Loucy (cell line): ENCODE measurements at regions not wholly inside any gene's neighbourhood (a gene's known extent, or its start where the extent isn't known, plus 50 kb on each side); places are given as distances from the start of the nearest gene placed in this dataset.

ENCODE experiments used
- H2AFZ ChIP-seq: fragments of 200-600 bp; sonication (generic); 2 replicates; pipeline ENCODE4 v1.6.0; 2016; ENCODE audit warnings: antibody characterized with exemption, mild to moderate bottlenecking, low read length, moderate library complexity
- H3F3A ChIP-seq: fragments of 200-600 bp; 2 replicates; pipeline ENCODE4 v1.6.0; 2016; ENCODE audit warnings: antibody characterized with exemption, low read depth, mild to moderate bottlenecking
- H3K27me3 ChIP-seq: fragments of 200-600 bp; sonication (generic); 2 replicates; pipeline ENCODE4 v1.6.1; 2014; ENCODE audit warnings: low read length, mild to moderate bottlenecking; ENCODE audit not compliant: insufficient read depth, poor library complexity, severe bottlenecking
- H3K36me3 ChIP-seq: fragments of 200-600 bp; sonication (generic); 2 replicates; pipeline ENCODE4 v1.6.1; 2016; ENCODE audit warnings: low read length; ENCODE audit not compliant: insufficient read depth
- H3K4me1 ChIP-seq: fragments of 200-600 bp; sonication (generic); 2 replicates; pipeline ENCODE4 v1.5.1; 2014; ENCODE audit warnings: low read length, mild to moderate bottlenecking; ENCODE audit not compliant: insufficient read depth, poor library complexity, severe bottlenecking
- H3K4me2 ChIP-seq: fragments of 200-600 bp; sonication (generic); 2 replicates; pipeline ENCODE4 v1.6.0; 2014; ENCODE audit warnings: antibody characterized with exemption, low read length, low read depth, mild to moderate bottlenecking; ENCODE audit not compliant: poor library complexity, severe bottlenecking
- H3K4me3 ChIP-seq: fragments of 200-600 bp; sonication (generic); 2 replicates; pipeline ENCODE4 v1.5.1; 2014; ENCODE audit warnings: low read length, mild to moderate bottlenecking, mixed read lengths; ENCODE audit not compliant: poor library complexity, severe bottlenecking
- H3K79me2 ChIP-seq: fragments of 200-600 bp; sonication (generic); 2 replicates; pipeline ENCODE4 v1.6.1; 2014; ENCODE audit warnings: low read length; ENCODE audit not compliant: insufficient read depth
- H3K9ac ChIP-seq: fragments of 200-600 bp; sonication (generic); 2 replicates; pipeline ENCODE4 v1.6.0; 2014; ENCODE audit warnings: mild to moderate bottlenecking, low read depth, low read length, moderate library complexity; ENCODE audit not compliant: poor library complexity, severe bottlenecking
- H3K9me2 ChIP-seq: fragments of 200-600 bp; sonication (generic); replicated peaks from 2 replicates; pipeline ENCODE4 v1.6.1; 2016; ENCODE audit warnings: low read depth, low read length, mixed read lengths
- H3K9me3 ChIP-seq: fragments of 200-600 bp; sonication (generic); 2 replicates; pipeline ENCODE4 v1.6.1; 2014; ENCODE audit warnings: mild to moderate bottlenecking, antibody characterized with exemption, low read length, low read depth; ENCODE audit not compliant: insufficient read depth
- H4K20me1 ChIP-seq: fragments of 200-600 bp; sonication (generic); 2 replicates; pipeline ENCODE4 v1.6.0; 2014; ENCODE audit warnings: antibody characterized with exemption, low read length, mild to moderate bottlenecking; ENCODE audit not compliant: insufficient read depth, poor library complexity, severe bottlenecking
- EZH2phosphoT487 ChIP-seq: fragments of 200-600 bp; IDR thresholded peaks from 2 replicates; pipeline ENCODE4 v1.6.1; 2018; ENCODE audit warnings: antibody characterized with exemption, mild to moderate bottlenecking, moderate library complexity, borderline replicate concordance
- TF ChIP-seq, protein P1 (sequence below): fragments of 200-600 bp; sonication (generic); conservative IDR thresholded peaks from 2 replicates; pipeline ENCODE4 v1.5.1; 2014; ENCODE audit warnings: mild to moderate bottlenecking, antibody characterized with exemption, low read length

DNA sequence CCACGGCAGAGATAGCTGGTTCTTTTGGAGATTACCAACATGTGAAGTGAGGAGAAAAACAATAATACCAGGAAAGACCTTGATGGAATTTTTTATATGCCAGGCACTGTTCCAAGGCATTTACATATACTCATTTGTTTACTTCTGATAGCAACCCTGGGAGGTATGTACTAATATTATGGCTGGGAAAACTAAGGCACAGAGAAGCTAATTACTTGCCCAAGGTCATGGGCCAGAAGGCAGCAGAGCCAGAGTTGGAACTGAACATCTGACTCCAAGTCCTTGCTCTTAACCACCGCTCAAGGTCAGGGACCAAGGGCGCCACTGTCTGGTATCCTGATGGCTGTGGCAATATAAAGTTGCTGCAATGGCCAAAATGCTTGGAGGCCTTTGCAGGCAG, 97.0 kb upstream of the KCNG1 start:
- H3K9ac ChIP-seq = no peak overlapping the region
- no peak for TF ChIP-seq EZH2phosphoT487
- TF ChIP-seq, protein P1, sequence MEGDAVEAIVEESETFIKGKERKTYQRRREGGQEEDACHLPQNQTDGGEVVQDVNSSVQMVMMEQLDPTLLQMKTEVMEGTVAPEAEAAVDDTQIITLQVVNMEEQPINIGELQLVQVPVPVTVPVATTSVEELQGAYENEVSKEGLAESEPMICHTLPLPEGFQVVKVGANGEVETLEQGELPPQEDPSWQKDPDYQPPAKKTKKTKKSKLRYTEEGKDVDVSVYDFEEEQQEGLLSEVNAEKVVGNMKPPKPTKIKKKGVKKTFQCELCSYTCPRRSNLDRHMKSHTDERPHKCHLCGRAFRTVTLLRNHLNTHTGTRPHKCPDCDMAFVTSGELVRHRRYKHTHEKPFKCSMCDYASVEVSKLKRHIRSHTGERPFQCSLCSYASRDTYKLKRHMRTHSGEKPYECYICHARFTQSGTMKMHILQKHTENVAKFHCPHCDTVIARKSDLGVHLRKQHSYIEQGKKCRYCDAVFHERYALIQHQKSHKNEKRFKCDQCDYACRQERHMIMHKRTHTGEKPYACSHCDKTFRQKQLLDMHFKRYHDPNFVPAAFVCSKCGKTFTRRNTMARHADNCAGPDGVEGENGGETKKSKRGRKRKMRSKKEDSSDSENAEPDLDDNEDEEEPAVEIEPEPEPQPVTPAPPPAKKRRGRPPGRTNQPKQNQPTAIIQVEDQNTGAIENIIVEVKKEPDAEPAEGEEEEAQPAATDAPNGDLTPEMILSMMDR = no peak
- H3K9me2 ChIP-seq = no peaks in the 10 kb centered on the region
- no peaks in the 10 kb centered on the region for H3K9me3 ChIP-seq
- H3K4me2 ChIP-seq = no peak overlapping the region
- no peak overlapping the region for H2AFZ ChIP-seq
- no peaks in the 10 kb centered on the region for H3K27me3 ChIP-seq
- H3F3A ChIP-seq = no peaks in the 10 kb centered on the region
- H3K36me3 ChIP-seq = no peaks in the 10 kb centered on the region
- H4K20me1 ChIP-seq = no peaks in the 10 kb centered on the region
- no peaks in the 10 kb centered on the region for H3K79me2 ChIP-seq
- H3K4me1 ChIP-seq = no peaks in the 10 kb centered on the region
- H3K4me3 ChIP-seq = no peak overlapping the region

DNA sequence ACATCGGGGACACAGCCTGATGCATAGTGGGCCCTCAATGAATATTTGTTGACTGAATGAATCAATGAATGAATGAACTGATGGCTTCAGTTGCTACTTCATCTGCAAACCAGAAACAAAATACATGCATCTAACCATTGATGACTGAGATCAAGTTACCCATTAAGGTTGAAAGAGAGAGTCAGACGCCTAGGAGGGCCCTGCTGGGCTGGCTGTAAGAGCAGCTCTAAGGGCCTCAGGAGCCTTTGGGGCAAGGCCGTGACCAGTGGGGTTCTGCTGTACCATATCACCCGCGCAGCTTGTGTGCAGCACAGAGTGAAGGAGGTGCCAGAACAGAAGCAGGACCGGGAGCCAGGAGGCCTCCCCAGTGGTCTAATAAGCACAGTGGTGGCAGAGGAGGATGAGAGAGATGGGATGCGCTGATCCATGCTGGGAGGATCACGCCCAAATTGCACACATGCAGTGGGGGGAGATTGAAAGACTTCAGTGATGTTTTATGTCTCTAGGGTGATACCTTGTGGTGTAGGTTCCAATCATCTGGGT, 96.1 kb upstream of the KCNG1 start:
- H3K9ac ChIP-seq = no peak overlapping the region
- no peaks in the 10 kb centered on the region for H3K36me3 ChIP-seq
- no peaks in the 10 kb centered on the region for H3F3A ChIP-seq
- no peaks in the 10 kb centered on the region for H3K4me1 ChIP-seq
- no peak overlapping the region for H3K4me3 ChIP-seq
- H3K9me3 ChIP-seq = no peaks in the 10 kb centered on the region
- H2AFZ ChIP-seq = no peak overlapping the region
- TF ChIP-seq, protein P1 = no peak
- no peak for TF ChIP-seq EZH2phosphoT487
- no peaks in the 10 kb centered on the region for H3K27me3 ChIP-seq
- no peak overlapping the region for H3K4me2 ChIP-seq
- H3K9me2 ChIP-seq = no peaks in the 10 kb centered on the region
- H3K79me2 ChIP-seq = no peaks in the 10 kb centered on the region
- H4K20me1 ChIP-seq = no peaks in the 10 kb centered on the region

DNA sequence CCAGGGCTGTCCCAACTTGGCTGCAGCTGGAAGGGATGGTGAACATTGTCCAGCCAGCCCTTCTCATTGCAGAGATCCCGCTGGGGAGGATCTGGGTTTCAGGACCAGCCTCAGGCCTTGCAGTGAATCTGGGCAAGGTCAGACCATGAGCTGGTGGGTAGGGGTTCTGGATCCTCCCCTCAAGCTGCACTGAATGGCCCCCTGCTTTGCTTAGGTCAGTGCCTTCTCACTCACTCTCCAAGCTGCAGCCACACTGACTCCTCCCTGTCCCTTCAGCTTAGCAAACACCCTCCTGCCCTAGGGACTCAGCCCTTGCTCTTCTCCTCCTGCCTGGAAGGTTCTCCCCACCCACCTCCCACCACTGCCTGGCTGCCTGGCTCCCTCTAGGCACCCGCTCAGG, 95.3 kb upstream of the KCNG1 start:
- H3K4me1 ChIP-seq = no peaks in the 10 kb centered on the region
- H3K27me3 ChIP-seq = no peaks in the 10 kb centered on the region
- no peaks in the 10 kb centered on the region for H3F3A ChIP-seq
- no peaks in the 10 kb centered on the region for H3K79me2 ChIP-seq
- no peak overlapping the region for H3K4me2 ChIP-seq
- H3K36me3 ChIP-seq = no peaks in the 10 kb centered on the region
- no peaks in the 10 kb centered on the region for H4K20me1 ChIP-seq
- H2AFZ ChIP-seq = no peak overlapping the region
- no peaks in the 10 kb centered on the region for H3K9me2 ChIP-seq
- no peak overlapping the region for H3K9ac ChIP-seq
- no peaks in the 10 kb centered on the region for H3K9me3 ChIP-seq
- TF ChIP-seq EZH2phosphoT487 = no peak
- TF ChIP-seq, protein P1 = no peak
- H3K4me3 ChIP-seq = no peak overlapping the region
